ENCODE measurements at regions not wholly inside any gene's neighbourhood (a gene's known extent, or its start where the extent isn't known, plus 50 kb on each side); places are given as distances from the start of the nearest gene placed in this dataset.
"Not testable (repeated sequence)": the region's sequence is repeated elsewhere in the genome, so short reads cannot be mapped to it uniquely, and the experiment has no call there.

DNA sequence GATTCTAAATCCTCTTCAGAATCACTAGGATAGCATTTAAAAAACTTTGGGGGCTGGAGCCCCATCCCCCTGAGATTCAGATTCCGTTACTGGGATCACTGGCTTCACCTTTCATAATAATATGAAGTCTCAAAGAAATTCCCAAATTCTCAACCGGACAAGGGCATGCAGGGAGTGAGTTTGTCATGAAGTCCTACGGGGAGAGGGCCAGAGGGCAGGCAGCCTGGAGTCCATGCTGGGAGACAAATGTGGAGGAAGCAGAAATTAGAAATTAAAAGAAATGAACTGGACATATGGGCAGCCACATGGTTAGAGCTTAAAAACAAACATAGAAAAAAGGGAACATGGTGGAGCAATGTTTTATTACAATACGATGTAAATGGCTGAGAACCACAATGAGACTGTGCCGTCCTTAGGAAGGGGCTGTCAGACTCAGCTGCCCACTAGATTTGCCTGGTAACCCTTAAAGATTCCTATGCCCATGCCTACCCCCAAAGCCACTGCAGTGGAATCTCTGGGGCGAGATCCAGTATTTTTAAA lies 142.6 kb downstream of the CEBPB start:
- no peak for TF ChIP-seq CTCF (IDR thresholded peaks at IDR 0.05; ENCODE audit: low read depth, low read length)
- H3K4me3 ChIP-seq (ENCODE audit: low read depth, low read length) = no peak overlapping the region

- no peak for TF ChIP-seq CTCF (IDR thresholded peaks at IDR 0.05; ENCODE audit: low read depth, low read length)
- H3K4me3 ChIP-seq (ENCODE audit: low read depth, low read length) = no peak overlapping the region
Measured at GRCh38 chr20:50333812-50334211, 143.2 kb downstream of the CEBPB start.

DNA sequence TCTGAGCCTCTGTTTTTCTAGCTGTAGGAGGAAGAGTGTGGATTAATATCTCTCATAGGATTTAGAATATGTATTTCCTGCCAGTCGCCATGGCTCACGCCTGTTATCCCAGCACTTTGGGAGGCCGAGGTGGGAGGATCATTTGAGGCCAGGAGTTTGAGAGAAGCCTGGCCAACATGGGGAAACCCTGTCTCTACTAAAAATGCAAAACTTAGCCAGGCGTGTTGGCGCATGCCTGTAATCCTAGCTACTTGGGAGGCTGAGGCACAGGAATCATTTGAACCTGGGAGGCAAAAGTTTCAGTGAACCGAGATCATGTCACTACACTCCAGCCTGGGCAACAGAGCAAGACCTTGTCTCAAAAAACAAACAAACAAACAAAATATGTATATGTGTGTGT lies 143.9 kb downstream of the CEBPB start:
- not testable (repeated sequence) for H3K4me3 ChIP-seq (ENCODE audit: low read depth, low read length)

DNA sequence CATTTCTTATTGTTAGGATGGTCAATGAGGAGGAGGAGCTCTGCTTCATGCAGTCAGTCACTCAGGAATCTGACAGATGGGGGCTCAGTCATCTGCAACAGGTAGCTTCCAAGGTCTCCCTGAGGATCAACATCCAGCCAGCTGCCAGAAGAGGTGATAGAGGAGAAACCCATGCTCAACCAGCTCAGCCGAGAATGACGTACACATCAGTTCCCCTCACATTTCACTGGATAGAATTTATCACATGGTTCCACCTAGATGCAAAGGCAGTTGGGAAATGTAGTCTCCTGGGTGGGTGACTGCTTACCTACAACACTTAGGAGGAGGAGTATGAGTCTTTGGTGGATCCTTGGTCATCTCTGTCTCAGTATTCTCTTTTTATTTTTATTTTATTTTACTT lies 144.5 kb downstream of the CEBPB start:
- TF ChIP-seq CTCF (IDR thresholded peaks at IDR 0.05; ENCODE audit: low read depth, low read length) = no peak
- H3K4me3 ChIP-seq (ENCODE audit: low read depth, low read length) = no peak overlapping the region

GRCh38 chr20:50335866-50336265 lies 145.2 kb downstream of the CEBPB start:
- TF ChIP-seq CTCF (IDR thresholded peaks at IDR 0.05; ENCODE audit: low read depth, low read length) = no peak

GRCh38 chr20:50336661-50337060 lies 146.0 kb downstream of the CEBPB start:
- no peak overlapping the region for H3K4me3 ChIP-seq (ENCODE audit: low read depth, low read length)
- TF ChIP-seq CTCF (IDR thresholded peaks at IDR 0.05; ENCODE audit: low read depth, low read length) = no peak

More at GRCh38 chr20:50335866-50336265, 145.2 kb downstream of the CEBPB start:
- H3K4me3 ChIP-seq (ENCODE audit: low read depth, low read length) = no peak overlapping the region

- no peak for TF ChIP-seq CTCF (IDR thresholded peaks at IDR 0.05; ENCODE audit: low read depth, low read length)
- no peak overlapping the region for H3K4me3 ChIP-seq (ENCODE audit: low read depth, low read length)
Measured at GRCh38 chr20:50337521-50338466, 147.2 kb downstream of the CEBPB start.

Data from WI38 (cell line).